Panc1 (cell line): ENCODE measurements at regions not wholly inside any gene's neighbourhood (a gene's known extent, or its start where the extent isn't known, plus 50 kb on each side); places are given as distances from the start of the nearest gene placed in this dataset.

Experiments
- ATAC-seq: fragments of 200-7000 bp; cut with Tn5 transposase; 2 replicates; pipeline ENCODE4 v1.9.1; 2020; ENCODE audit warnings: mild to moderate bottlenecking, moderate library complexity
- BruUV-seq: library from RNA; stranded (reverse); fragments of 400-500 nt; replicated peaks from 2 replicates; lab custom pipeline; 2021; lab: Mats Ljungman, UMichigan
- CTCF ChIA-PET: fragments of 300-600 bp; sonication (Branson Sonifier 250); formaldehyde crosslinking; loops from one replicate; lab custom pipeline; 2022; ENCODE audit warnings: antibody characterized with exemption; lab: Charles Lee
- POLR2A ChIA-PET: fragments of 300-600 bp; sonication (Branson Sonifier 250); formaldehyde crosslinking; loops from one replicate; lab custom pipeline; 2022; ENCODE audit warnings: antibody characterized with exemption; lab: Charles Lee
- DNase-seq: peaks from one replicate; pipeline ENCODE4 v3.0.0-alpha.2; 2010; ENCODE audit warnings: low read depth, low spot score
- H3K27ac ChIP-seq: 2 replicates; pipeline ENCODE4 v1.5.1; 2011; ENCODE audit warnings: mild to moderate bottlenecking, low read length, inconsistent platforms
- H3K27me3 ChIP-seq: fragments of 200-500 bp; sonication (Bioruptor generic); 2 replicates; pipeline ENCODE4 v1.6.0; 2014; ENCODE audit warnings: low read length, inconsistent platforms; ENCODE audit not compliant: control insufficient read depth, insufficient read depth
- H3K36me3 ChIP-seq: fragments of 200-500 bp; sonication (Bioruptor generic); 2 replicates; pipeline ENCODE4 v1.5.1; 2014; ENCODE audit warnings: inconsistent platforms, mild to moderate bottlenecking, low read length, moderate library complexity; ENCODE audit not compliant: control insufficient read depth, insufficient read depth
- H3K4me1 ChIP-seq: 2 replicates; pipeline ENCODE4 v1.5.1; 2011; ENCODE audit warnings: inconsistent platforms, mild to moderate bottlenecking, low read length, moderate library complexity; ENCODE audit not compliant: control insufficient read depth, insufficient read depth
- H3K4me3 ChIP-seq, 2 experiments: 2 replicates each; pipeline ENCODE4 v1.5.1; 2011 to 2012; ENCODE audit warnings: low read depth in 2 of 2, low read length in 2 of 2, mild to moderate bottlenecking in 2 of 2, inconsistent platforms in 1 of 2, moderate library complexity in 1 of 2
- H3K9me3 ChIP-seq: fragments of 200-500 bp; sonication (Bioruptor generic); 2 replicates; pipeline ENCODE4 v1.5.1; 2014; ENCODE audit warnings: low read depth, mild to moderate bottlenecking, inconsistent platforms, low read length, moderate library complexity; ENCODE audit not compliant: control insufficient read depth, insufficient read depth
- POLR2AphosphoS5 ChIP-seq: IDR thresholded peaks from 2 replicates; pipeline ENCODE4 v1.6.1; 2012; ENCODE audit warnings: mild to moderate bottlenecking, low read depth, low read length, moderate library complexity
- REST ChIP-seq, 2 experiments: IDR thresholded peaks; 2 replicates each; pipeline ENCODE4 v1.6.1; 2011 to 2012; ENCODE audit warnings: low read depth in 2 of 2, control low read depth in 1 of 2, low read length in 1 of 2, mild to moderate bottlenecking in 1 of 2, moderate library complexity in 1 of 2; ENCODE audit not compliant: insufficient read depth in 1 of 2
- SIN3A ChIP-seq: IDR thresholded peaks from 2 replicates; pipeline ENCODE4 v1.6.1; 2012; ENCODE audit warnings: low read depth, mild to moderate bottlenecking, low read length, moderate library complexity, borderline replicate concordance; ENCODE audit not compliant: insufficient read depth
- TCF7L2 ChIP-seq: IDR thresholded peaks from 2 replicates; pipeline ENCODE4 v1.6.1; 2011; ENCODE audit warnings: mild to moderate bottlenecking, low read depth, low read length, inconsistent platforms
- in situ Hi-C: cut with HindIII; loops from 2 replicates; pipeline ENCODE4 v1.10.0; 2016; ENCODE audit warnings: low sequenced_read_pairs, low pct_unique_long_range_greater_than_20kb
- intact Hi-C: fragments of 100-400 bp; cut with micrococcal nuclease; formaldehyde crosslinking; loops from one replicate; pipeline ENCODE4 v1.10.0; 2022; ENCODE audit not compliant: unreplicated experiment
- TF ChIP-seq, protein P1 (sequence below): fragments of 450-650 bp; IDR thresholded peaks from 2 replicates; pipeline ENCODE4 v1.5.1; 2017; ENCODE audit warnings: mild to moderate bottlenecking

DNA sequence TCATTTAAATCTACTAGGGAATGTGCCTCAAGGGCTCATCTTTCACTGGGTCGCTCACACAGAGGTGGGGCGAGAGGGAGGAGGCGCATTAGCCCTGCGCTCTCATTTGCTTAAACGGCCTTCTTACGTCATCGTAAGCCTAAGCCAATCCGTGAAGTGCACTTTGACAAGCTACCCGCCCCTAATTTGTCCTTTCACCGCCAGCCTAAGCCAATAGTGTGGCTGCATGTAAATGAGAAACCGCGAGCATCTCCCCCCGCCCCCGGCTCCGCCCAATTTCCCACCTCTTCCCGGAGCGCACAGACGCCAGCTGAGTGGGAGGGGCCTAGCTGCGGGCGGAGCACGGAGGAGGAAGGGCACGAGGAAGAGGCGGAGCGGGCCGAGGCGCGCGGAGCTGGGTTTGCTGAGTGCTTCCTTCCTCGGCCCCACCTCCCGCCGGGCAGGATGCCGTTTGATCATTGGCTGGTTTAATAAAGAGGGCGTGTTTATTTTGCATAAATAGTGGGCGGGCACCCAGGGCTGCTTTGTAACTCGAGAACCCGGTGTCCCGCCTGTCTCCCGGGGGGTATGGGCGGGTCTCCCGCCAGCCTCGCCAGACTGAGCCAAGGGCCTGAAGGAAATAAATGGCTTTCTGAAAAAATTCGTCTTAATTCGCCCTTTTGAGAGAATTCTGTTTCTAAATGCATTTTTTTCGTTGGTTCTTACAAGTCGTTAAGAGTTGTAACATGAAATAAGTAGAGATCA, 289.6 kb upstream of the NFE2L3 start:
- TF ChIP-seq TCF7L2 (peak; percentile 94), REST (IDR thresholded peaks at IDR 0.05; ENCODE audit: insufficient read depth in 1 of 2, low read depth in 2 of 2, low read length in 1 of 2) (no peak)
- in situ Hi-C loops (no loop called here), intact Hi-C loops (no loop called here)
- H3K27ac ChIP-seq: no peak overlapping the region; the same call in 1 of the 2 replicates
- peak overlapping the region; percentile 43 to 49 for H3K4me3 ChIP-seq
- peaks cover 17% of the 10 kb centered on the region; the same call in 1 of the 2 replicates for H3K4me1 ChIP-seq
- BruUV-seq: no TSS peak
- DNase-seq: peak; percentile 93
- H3K36me3 ChIP-seq: no peaks in the 10 kb centered on the region
- H3K27me3 ChIP-seq: peaks cover 24% of the 10 kb centered on the region
- CTCF ChIA-PET: interaction anchor here (0.5 to 0.7 kb wide), 3 partner anchors 33 to 547 kb away, joined by 3 to 4 read pairs (median 3); no protein-coding TSS in a partner anchor
- H3K9me3 ChIP-seq: no peaks in the 10 kb centered on the region
- POLR2A ChIA-PET: interaction anchor here (0.5 to 0.7 kb wide), 3 partner anchors 16 to 1737 kb away, joined by 3 read pairs; no protein-coding TSS in a partner anchor
- ATAC-seq: peak; percentile 96

GRCh38 chr7:25863005-25863728, 288.8 kb upstream of the NFE2L3 start:
- H3K9me3 ChIP-seq: no peaks in the 10 kb centered on the region
- ATAC-seq (no peak), DNase-seq (no peak)
- intact Hi-C loops: no loop called here
- peaks cover 31% of the 10 kb centered on the region for H3K27me3 ChIP-seq
- H3K4me3 ChIP-seq: peak overlapping the region; percentile 43 to 49
- H3K4me1 ChIP-seq: peaks cover 17% of the 10 kb centered on the region; the same call in 1 of the 2 replicates
- no peaks in the 10 kb centered on the region for H3K36me3 ChIP-seq
- ChIA-PET POLR2A (interaction anchor here (0.7 kb wide), 1 partner anchor 17 kb away, joined by 3 read pairs; no protein-coding TSS in a partner anchor), CTCF (interaction anchor here (0.5 to 0.7 kb wide), 2 partner anchors 436 to 548 kb away, joined by 3 to 4 read pairs; no protein-coding TSS in a partner anchor)
- H3K27ac ChIP-seq: no peak overlapping the region
- in situ Hi-C loops: no loop called here
- TF ChIP-seq POLR2AphosphoS5 (no peak), SIN3A (no peak), REST (IDR thresholded peaks at IDR 0.05; ENCODE audit: insufficient read depth in 1 of 2, low read depth in 2 of 2, low read length in 1 of 2) (no peak), TCF7L2 (no peak)
- TF ChIP-seq, protein P1, sequence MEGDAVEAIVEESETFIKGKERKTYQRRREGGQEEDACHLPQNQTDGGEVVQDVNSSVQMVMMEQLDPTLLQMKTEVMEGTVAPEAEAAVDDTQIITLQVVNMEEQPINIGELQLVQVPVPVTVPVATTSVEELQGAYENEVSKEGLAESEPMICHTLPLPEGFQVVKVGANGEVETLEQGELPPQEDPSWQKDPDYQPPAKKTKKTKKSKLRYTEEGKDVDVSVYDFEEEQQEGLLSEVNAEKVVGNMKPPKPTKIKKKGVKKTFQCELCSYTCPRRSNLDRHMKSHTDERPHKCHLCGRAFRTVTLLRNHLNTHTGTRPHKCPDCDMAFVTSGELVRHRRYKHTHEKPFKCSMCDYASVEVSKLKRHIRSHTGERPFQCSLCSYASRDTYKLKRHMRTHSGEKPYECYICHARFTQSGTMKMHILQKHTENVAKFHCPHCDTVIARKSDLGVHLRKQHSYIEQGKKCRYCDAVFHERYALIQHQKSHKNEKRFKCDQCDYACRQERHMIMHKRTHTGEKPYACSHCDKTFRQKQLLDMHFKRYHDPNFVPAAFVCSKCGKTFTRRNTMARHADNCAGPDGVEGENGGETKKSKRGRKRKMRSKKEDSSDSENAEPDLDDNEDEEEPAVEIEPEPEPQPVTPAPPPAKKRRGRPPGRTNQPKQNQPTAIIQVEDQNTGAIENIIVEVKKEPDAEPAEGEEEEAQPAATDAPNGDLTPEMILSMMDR: no peak
- BruUV-seq: no TSS peak
